ENCODE measurements at regions not wholly inside any gene's neighbourhood (a gene's known extent, or its start where the extent isn't known, plus 50 kb on each side); places are given as distances from the start of the nearest gene placed in this dataset.
"Not testable (repeated sequence)": the region's sequence is repeated elsewhere in the genome, so short reads cannot be mapped to it uniquely, and the experiment has no call there.

DNA sequence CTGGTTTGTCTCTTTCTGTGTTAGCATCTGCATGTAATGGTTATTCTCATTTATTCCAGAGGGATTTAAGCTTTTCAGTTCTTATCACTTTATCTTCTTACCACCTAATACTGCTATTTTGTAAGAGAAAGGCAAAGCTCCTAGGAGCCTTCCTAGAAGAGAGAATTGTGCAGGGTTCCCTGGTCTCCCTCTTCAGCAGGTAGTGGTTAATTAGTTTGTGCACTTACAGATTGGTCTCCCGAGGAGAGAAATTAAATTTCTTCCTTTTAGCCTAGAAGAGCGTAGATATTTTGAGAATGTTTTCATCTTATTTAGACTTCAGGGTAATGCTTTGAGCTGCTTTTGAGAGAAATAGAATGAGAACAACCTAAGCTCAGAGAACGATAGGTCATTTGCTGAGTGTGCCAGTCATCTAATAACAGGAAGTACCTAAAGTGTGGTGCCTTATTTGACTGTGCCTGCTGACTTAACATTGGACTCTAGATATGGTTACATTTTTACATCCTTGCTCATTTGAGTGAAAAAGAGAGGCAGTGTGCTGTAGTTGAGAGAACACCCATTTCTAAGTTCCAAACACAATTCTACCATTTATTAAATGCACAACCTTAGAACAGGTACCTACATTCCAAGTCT, 651.4 kb downstream of the STK39 start:
- H3K9ac ChIP-seq (ENCODE audit: low read length) = no peak overlapping the region
- no peak overlapping the region for H3K4me3 ChIP-seq (ENCODE audit: low read depth, low read length)
- no peaks in the 10 kb centered on the region for H3K36me3 ChIP-seq (ENCODE audit: control insufficient read depth, insufficient read depth, low read length)
- no peaks in the 10 kb centered on the region for H3K27me3 ChIP-seq (ENCODE audit: control insufficient read depth, insufficient read depth, low read length)
- H3K27ac ChIP-seq (ENCODE audit: low read depth, low read length) = no peak overlapping the region
- H3K9me3 ChIP-seq (ENCODE audit: control insufficient read depth, insufficient read depth, low read depth, low read length) = peaks cover 7% of the 10 kb centered on the region
- no peaks in the 10 kb centered on the region for H3K4me1 ChIP-seq (ENCODE audit: control insufficient read depth, insufficient read depth, low read length)

DNA sequence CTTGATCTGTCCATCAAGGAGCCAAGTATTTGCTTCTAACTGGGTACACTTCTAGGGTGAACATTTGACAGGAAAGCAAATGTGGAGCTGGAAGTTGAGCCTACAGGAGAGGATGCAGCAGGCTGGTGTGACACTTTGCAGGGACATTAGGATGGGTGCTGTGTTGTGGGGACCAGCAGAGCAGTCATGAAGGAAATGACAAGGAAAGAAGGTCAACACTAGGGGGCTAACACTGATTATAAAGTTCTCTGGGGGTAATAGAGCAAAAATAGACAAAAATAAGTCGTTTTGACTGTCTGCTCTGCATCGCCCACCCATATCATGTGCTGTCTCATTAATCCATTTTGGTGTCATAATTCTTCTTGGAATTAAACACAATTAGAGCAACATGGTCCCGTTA, 652.4 kb downstream of the STK39 start:
- H3K4me3 ChIP-seq (ENCODE audit: low read depth, low read length) = no peak overlapping the region
- H3K9me3 ChIP-seq (ENCODE audit: control insufficient read depth, insufficient read depth, low read depth, low read length) = no peaks in the 10 kb centered on the region; the same call in 1 of the 2 replicates

DNA sequence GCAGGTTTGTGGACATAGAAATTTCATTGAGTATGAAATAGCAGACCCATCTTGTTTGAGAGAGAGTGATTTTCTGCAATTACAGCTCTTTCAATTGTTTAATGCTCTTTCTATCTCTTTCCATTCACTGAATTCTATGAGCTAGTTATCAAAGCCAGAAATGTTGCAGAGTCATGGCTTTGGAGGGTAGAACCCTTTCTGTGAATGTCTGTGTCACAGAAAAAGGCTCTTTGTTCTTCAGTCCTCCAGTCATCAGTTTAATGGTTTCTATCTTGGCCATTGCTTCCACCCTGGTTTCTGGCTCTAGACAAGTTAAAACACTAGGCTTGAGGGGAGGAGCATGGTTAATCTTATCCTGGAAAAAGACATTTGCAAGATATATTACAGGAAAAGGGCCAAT, 655.0 kb downstream of the STK39 start:
- Histone ChIP-seq H3K27ac (ENCODE audit: low read depth, low read length) (no peak overlapping the region), H3K4me3 (ENCODE audit: low read depth, low read length) (no peak overlapping the region), H3K27me3 (ENCODE audit: control insufficient read depth, insufficient read depth, low read length) (no peaks in the 10 kb centered on the region), H3K9ac (ENCODE audit: low read length) (no peak overlapping the region), H3K4me1 (ENCODE audit: control insufficient read depth, insufficient read depth, low read length) (no peaks in the 10 kb centered on the region), H3K9me3 (ENCODE audit: control insufficient read depth, insufficient read depth, low read depth, low read length) (no peaks in the 10 kb centered on the region), H3K36me3 (ENCODE audit: control insufficient read depth, insufficient read depth, low read length) (no peaks in the 10 kb centered on the region)

More for the DNA sequence above, 652.4 kb downstream of the STK39 start:
- Histone ChIP-seq H3K9ac (ENCODE audit: low read length) (no peak overlapping the region), H3K27ac (ENCODE audit: low read depth, low read length) (no peak overlapping the region), H3K27me3 (ENCODE audit: control insufficient read depth, insufficient read depth, low read length) (no peaks in the 10 kb centered on the region), H3K36me3 (ENCODE audit: control insufficient read depth, insufficient read depth, low read length) (no peaks in the 10 kb centered on the region), H3K4me1 (ENCODE audit: control insufficient read depth, insufficient read depth, low read length) (no peaks in the 10 kb centered on the region)

DNA sequence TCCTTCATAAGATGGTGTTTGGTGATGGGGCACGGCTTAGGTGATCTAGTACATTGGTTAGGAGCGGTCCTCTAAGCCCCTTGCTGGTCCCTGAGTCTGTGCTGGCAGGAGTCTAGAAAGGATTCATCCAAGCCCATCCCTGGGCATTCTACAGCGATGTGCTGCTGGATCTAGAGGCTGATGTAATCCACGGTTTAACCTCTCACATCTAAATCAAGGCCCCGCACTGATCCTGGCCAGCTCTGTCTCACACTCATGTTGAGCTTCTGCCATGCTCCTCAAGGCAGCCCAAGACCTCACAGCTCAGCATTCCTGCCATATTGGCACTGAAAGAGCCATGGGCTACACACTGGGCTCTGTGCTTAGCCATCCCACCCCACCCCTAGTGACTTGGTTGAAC, 664.8 kb downstream of the STK39 start:
- Histone ChIP-seq H3K9ac (ENCODE audit: low read length) (no peak overlapping the region), H3K4me3 (ENCODE audit: low read depth, low read length) (no peak overlapping the region), H3K36me3 (ENCODE audit: control insufficient read depth, insufficient read depth, low read length) (no peaks in the 10 kb centered on the region), H3K4me1 (ENCODE audit: control insufficient read depth, insufficient read depth, low read length) (0 out of 2 replicates have a peak, but pooled peaks cover 6% of the 10 kb centered on the region), H3K27ac (ENCODE audit: low read depth, low read length) (no peak overlapping the region), H3K27me3 (ENCODE audit: control insufficient read depth, insufficient read depth, low read length) (no peaks in the 10 kb centered on the region), H3K9me3 (ENCODE audit: control insufficient read depth, insufficient read depth, low read depth, low read length) (no peaks in the 10 kb centered on the region)

DNA sequence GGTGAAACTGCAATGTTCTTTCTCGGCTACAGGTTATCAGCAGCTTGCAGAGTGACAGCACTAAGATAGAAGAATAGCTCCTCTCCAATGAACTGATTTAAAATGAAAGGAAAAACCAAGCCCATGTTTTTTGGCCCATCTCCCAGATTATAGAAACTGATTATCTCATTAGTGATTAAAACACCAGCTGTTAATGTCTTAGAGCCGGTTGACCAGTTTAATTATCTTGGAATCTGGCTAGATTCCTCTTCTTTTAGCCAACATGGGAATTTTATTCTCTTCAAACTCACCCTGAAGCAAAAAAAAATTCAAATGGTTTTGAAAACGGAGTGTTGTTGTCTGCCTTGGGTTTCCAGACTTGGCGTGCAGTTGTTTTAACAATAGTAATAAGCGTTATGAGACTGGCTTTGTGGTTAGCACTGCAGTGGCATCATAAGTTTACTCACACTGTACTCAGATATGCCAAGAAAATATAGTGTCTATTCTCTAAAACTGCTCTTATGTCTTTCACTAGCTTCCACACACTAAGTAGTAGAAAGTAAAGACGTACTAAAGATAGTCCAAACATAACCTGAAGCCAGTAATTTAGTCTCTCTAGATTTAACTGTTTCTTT, 665.3 kb downstream of the STK39 start:
- Histone ChIP-seq H3K9me3 (ENCODE audit: control insufficient read depth, insufficient read depth, low read depth, low read length) (no peaks in the 10 kb centered on the region), H3K4me1 (ENCODE audit: control insufficient read depth, insufficient read depth, low read length) (0 out of 2 replicates have a peak, but pooled peaks cover 6% of the 10 kb centered on the region), H3K36me3 (ENCODE audit: control insufficient read depth, insufficient read depth, low read length) (no peaks in the 10 kb centered on the region), H3K9ac (ENCODE audit: low read length) (no peak overlapping the region), H3K27ac (ENCODE audit: low read depth, low read length) (no peak overlapping the region), H3K4me3 (ENCODE audit: low read depth, low read length) (no peak overlapping the region), H3K27me3 (ENCODE audit: control insufficient read depth, insufficient read depth, low read length) (no peaks in the 10 kb centered on the region)

DNA sequence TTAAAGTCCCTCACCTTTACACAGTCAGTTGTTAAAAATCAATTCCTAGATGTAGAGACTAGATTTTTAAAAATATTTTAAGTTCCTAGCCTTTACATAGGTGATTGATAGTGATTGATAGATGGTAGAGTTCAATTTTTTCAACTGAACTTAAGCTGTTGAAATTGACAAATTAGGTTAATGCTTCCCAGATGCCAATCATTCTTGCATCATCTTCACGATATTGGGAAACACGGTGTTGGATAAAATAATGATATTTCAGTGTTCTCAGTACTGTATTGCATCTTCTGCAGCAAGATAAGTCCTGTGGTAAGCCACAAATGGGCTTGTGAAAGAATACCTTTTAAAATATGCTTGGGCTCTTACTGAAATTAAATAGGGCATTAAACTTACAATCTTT, 667.6 kb downstream of the STK39 start:
- peaks cover 8% of the 10 kb centered on the region; the same call in 1 of the 2 replicates for H3K4me1 ChIP-seq (ENCODE audit: control insufficient read depth, insufficient read depth, low read length)
- H3K27me3 ChIP-seq (ENCODE audit: control insufficient read depth, insufficient read depth, low read length) = no peaks in the 10 kb centered on the region
- no peak overlapping the region for H3K9ac ChIP-seq (ENCODE audit: low read length)
- no peak overlapping the region for H3K4me3 ChIP-seq (ENCODE audit: low read depth, low read length)
- H3K27ac ChIP-seq (ENCODE audit: low read depth, low read length) = no peak overlapping the region
- no peaks in the 10 kb centered on the region for H3K36me3 ChIP-seq (ENCODE audit: control insufficient read depth, insufficient read depth, low read length)
- no peaks in the 10 kb centered on the region for H3K9me3 ChIP-seq (ENCODE audit: control insufficient read depth, insufficient read depth, low read depth, low read length)

DNA sequence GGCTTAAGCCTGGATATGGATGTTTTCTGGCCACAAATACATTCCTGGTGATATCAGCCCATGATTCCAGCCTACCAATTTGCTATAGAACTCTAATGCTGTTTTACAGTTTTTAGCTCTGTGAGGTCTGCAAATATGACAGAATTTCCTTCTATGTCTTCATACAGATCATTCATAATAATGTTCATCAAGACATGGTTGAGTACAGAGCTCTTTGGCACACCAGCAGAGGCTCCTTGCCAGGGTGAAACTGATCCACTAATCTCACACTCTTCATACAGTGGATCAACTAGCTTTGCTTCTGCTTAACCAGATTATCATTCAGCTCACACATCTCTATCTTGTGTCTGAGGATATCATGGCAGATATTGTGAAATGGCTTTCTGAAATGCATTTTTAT, 672.1 kb downstream of the STK39 start:
- no peak overlapping the region for H3K27ac ChIP-seq (ENCODE audit: low read depth, low read length)
- H3K9me3 ChIP-seq (ENCODE audit: control insufficient read depth, insufficient read depth, low read depth, low read length) = no peaks in the 10 kb centered on the region
- no peak overlapping the region for H3K4me3 ChIP-seq (ENCODE audit: low read depth, low read length)
- H3K9ac ChIP-seq (ENCODE audit: low read length) = no peak overlapping the region
- H3K4me1 ChIP-seq (ENCODE audit: control insufficient read depth, insufficient read depth, low read length) = peaks cover 3% of the 10 kb centered on the region; the same call in 1 of the 2 replicates
- H3K27me3 ChIP-seq (ENCODE audit: control insufficient read depth, insufficient read depth, low read length) = no peaks in the 10 kb centered on the region
- H3K36me3 ChIP-seq (ENCODE audit: control insufficient read depth, insufficient read depth, low read length) = no peaks in the 10 kb centered on the region

DNA sequence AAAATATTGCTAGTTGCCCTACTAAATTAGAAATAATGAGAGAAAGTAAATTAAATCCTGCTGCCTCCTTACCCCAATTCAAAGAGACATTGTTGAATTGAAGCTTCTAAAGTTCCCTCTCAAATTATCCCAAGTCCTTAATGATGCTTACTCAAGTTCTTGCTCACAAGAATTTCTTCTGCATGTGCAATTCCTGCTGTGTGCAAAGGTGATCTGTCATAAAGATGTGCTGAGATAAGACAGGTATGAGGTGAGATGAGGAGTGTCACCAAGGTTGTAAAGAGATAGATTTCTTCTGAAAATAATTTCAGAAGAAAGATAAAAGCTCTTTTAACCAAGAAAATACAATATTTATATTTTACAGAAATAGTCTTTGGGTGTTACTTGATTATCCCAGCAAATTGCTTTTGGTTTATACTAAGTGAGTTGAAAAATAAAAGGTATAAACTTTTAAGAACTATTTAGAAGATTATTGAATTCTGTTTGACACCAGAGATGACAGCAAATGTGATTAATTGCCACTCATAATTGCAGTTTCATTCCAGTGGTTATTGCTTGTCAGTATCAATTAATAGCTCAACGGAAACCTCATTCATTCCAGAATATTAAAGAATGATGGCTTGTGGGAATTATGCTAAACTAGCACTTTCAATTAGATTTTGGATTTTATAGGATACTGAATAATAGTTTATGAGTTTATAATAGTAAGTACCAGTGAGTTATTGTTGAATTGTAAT, 674.3 kb downstream of the STK39 start:
- Histone ChIP-seq H3K4me1 (ENCODE audit: control insufficient read depth, insufficient read depth, low read length) (peaks cover 3% of the 10 kb centered on the region; the same call in 1 of the 2 replicates), H3K9ac (ENCODE audit: low read length) (no peak overlapping the region), H3K27ac (ENCODE audit: low read depth, low read length) (no peak overlapping the region), H3K27me3 (ENCODE audit: control insufficient read depth, insufficient read depth, low read length) (no peaks in the 10 kb centered on the region), H3K4me3 (ENCODE audit: low read depth, low read length) (no peak overlapping the region), H3K9me3 (ENCODE audit: control insufficient read depth, insufficient read depth, low read depth, low read length) (no peaks in the 10 kb centered on the region), H3K36me3 (ENCODE audit: control insufficient read depth, insufficient read depth, low read length) (no peaks in the 10 kb centered on the region)

DNA sequence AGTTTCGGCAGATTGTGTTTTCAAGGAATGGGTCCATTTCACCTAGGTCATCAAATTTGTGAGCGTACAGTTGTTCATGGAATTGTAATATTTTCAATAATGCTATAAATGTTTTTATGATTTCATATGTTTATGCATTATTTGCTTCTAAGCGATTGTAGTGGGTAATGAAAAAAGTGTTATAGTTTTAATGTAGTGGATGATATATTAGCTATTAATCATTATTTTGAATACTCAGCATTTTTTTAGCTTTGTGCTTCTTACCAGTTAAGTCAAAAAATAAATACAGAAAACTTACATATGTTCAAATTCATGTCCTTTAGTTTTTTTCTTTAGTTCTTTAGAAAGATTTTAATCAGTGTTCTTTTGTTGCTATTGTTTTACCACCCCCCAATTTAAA, 677.0 kb downstream of the STK39 start:
- Histone ChIP-seq H3K9ac (ENCODE audit: low read length) (no peak overlapping the region), H3K27me3 (ENCODE audit: control insufficient read depth, insufficient read depth, low read length) (no peaks in the 10 kb centered on the region), H3K36me3 (ENCODE audit: control insufficient read depth, insufficient read depth, low read length) (no peaks in the 10 kb centered on the region), H3K4me3 (ENCODE audit: low read depth, low read length) (no peak overlapping the region), H3K27ac (ENCODE audit: low read depth, low read length) (no peak overlapping the region), H3K4me1 (ENCODE audit: control insufficient read depth, insufficient read depth, low read length) (no peaks in the 10 kb centered on the region), H3K9me3 (ENCODE audit: control insufficient read depth, insufficient read depth, low read depth, low read length) (no peaks in the 10 kb centered on the region)

DNA sequence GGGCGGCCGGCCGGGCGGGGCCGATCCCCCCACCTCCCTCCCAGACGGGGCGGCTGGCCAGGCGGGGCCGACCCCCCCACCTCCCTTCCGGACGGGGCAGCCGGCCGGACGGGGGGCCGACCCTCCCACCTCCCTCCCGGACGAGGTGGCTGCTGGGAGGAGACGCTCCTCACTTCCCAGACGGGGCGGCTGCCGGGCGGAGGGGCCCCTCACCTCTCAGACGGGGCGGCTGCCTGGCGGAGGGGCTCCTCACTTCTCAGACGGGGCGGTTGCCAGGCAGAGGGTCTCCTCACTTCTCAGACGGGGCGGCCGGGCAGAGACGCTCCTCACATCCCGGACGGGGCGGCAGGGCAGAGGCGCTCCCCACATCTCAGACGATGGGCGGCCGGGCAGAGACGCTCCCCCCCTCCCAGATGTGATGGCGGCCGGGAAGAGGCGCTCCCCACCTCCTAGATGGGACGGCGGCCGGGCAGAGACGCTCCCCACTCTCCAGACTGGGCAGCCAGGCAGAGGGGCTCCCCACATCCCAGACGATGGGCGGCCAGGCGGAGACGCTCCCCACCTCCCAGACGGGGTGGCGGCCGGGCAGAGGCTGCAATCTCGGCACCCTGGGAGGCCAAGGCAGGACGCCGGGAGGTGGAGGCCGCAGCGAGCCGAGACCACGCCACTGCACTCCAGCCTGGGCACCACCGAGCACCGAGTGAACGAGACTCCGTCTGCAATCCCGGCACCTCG, 675.8 kb downstream of the XIRP2 start:
- not testable (repeated sequence) for H3K27me3 ChIP-seq (ENCODE audit: control insufficient read depth, insufficient read depth, low read length); H3K36me3 ChIP-seq (ENCODE audit: control insufficient read depth, insufficient read depth, low read length); H3K9me3 ChIP-seq (ENCODE audit: control insufficient read depth, insufficient read depth, low read depth, low read length); H3K9ac ChIP-seq (ENCODE audit: low read length); H3K4me1 ChIP-seq (ENCODE audit: control insufficient read depth, insufficient read depth, low read length); H3K27ac ChIP-seq (ENCODE audit: low read depth, low read length); H3K4me3 ChIP-seq (ENCODE audit: low read depth, low read length)
